ENCODE measurements at regions not wholly inside any gene's neighbourhood (a gene's known extent, or its start where the extent isn't known, plus 50 kb on each side); places are given as distances from the start of the nearest gene placed in this dataset.

DNA sequence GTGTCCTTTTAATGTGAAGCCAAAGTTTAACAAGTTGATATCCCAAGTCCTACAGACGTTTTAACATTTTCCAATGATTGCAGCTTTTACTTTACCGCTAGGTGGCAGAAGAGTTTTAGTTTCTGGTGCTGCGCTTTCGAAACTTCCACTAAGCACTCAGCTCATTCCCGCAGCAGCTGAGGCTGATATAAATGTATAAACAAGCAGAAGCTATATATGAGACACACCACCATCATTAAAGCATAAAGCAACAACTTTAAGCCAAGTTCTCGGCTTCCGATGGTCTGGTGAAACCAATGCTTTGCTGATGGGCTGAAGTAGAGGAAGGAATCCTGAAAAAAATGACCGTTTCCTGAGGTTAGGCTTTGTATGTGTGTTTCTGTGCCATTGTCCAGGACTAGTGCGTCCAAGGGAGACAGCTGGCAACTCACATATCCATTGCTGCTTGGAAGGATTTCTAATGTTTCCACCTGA lies 753.9 kb downstream of the OLFM4 start:
- intact Hi-C loops (cut with DNase I): loop anchor here (2.0 kb wide), 1 partner anchor 754 kb away; no protein-coding TSS in a partner anchor
- DNase-seq: peak in 7 of 10 donors; percentile 16 to 82 (median 38)

GRCh38 chr13:53783471-53783870 lies 754.9 kb downstream of the OLFM4 start:
- intact Hi-C loops (cut with DNase I): loop anchor here (2.0 kb wide), 1 partner anchor 753 kb away; no protein-coding TSS in a partner anchor
- DNase-seq: peak in 8 of 10 donors; percentile 8 to 86 (median 34)

GRCh38 chr13:53788286-53788685 lies 759.7 kb downstream of the OLFM4 start:
- no peak for DNase-seq
- intact Hi-C loops (cut with DNase I): no loop called here

- intact Hi-C loops (cut with DNase I): no loop called here
- no peak for DNase-seq
These were observed 771.4 kb downstream of the OLFM4 start for GRCh38 chr13:53800011-53800410.

DNA sequence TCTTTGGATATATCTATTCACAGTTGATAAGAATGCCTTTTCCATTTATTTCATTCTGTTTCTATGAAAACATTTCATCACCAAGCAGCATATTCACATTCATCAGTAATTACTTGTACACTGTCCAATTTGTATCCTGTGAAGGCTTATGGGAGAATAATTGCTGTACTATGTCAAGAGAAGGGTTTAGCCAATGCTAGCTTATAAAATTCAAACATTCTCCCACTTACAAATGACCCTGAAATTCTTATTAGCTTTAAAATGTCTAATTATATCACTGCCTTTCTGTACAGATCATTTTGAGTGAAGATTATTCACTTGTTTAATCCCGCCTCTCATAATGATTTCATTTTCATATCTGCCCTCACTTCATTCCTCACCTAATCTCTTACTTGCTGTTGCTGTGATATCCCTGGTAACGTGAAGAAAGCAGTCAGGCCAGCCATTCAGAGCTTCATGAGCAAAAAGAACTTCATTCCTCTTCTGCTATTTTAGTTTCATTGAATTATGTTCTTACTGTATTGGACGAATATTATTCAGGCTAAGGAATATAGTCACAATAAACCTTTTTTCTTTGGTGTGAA lies 778.7 kb downstream of the OLFM4 start:
- intact Hi-C loops (cut with DNase I): no loop called here
- DNase-seq: no peak

DNA sequence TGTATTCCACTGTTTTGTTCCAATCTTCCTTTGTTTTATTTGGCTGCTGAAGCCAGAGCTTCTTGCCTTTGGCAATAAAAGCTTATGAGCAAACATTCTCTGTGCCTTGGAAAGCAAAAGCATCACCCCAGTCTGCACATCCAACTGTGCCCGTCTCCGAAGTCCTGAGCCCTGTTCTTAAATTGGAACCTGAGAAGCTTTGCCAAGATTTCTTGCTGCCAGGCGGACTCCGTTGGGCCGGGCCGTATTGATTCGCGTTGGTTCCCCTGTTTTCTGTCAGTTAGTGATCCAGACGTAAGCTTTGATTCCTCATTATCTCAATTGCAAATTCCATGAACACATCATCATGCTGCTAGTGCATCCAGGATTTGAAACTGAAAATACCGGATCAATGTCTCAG lies 793.0 kb downstream of the OLFM4 start:
- peak in 9 of 10 donors; percentile 8 to 76 (median 19) for DNase-seq
- intact Hi-C loops (cut with DNase I): no loop called here

DNA sequence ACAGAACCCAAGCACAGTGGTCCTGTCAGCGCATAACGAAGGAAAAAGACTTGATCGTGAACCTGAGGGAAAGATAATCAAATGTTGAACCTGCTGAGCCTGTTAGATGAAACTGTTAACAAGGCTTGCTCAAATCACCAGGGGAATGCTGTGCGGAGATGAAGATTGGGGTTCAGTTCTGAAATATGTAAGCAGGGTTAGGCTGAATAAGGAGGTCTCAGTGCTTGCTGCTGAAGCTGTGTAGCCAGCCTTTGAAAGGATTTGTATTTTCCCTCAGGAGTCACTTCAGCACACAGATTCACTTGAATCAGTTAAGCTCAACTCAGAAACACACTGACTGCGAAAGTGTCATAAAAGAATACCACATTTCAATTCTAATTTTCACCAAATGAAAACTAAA lies 793.5 kb downstream of the OLFM4 start:
- intact Hi-C loops (cut with DNase I): no loop called here
- no peak for DNase-seq

DNA sequence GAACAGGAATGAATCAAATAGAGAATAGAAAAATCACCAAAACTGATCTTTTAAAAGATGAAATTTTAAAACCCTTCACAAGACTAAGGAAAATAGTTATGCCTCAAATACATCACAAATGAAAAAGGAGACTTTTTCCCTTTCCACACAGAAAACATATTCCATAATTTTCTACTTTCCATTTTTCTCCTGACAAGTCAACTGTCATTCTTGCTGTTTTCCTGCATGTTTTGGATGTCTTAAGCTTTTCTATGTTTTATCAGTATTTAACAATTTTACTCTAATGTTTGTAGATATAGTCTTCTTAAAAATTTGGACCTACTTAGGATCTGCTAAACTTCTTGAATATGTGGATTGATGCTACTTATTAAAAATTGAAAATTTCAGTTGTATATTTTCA lies 810.8 kb downstream of the OLFM4 start:
- no peak for DNase-seq
- intact Hi-C loops (cut with DNase I): no loop called here

DNA sequence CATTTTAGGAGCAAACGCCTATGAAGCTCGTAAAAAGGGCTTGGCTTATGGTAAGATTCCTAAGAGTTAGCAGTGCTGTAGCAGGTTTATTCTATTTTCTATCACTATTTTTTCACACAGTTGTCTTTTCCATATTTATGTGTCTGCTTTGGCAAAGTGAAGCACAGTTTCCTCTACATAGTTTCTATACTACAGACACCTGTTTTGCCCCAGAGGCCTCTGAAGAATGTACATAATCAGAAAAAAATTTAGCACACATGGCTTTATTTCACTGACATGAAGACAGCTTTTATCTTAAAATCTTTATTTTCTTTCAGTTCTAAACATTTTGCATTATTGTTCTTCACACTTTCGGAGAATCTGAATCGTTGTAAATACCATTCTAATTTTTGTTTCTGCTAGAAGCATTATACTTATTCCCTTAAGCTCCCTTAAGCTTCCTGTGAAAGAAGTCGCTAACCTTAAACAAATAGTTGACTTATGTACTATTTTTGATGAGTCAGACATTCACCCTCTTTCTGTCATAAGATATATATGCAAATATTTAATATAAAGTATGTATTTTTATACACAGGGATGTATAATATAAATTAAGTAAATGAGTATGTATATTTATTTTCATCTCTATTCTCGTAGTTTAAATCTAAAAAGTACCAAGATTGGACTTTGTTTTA lies 816.0 kb downstream of the OLFM4 start:
- intact Hi-C loops (cut with DNase I): no loop called here
- DNase-seq: no peak

DNA sequence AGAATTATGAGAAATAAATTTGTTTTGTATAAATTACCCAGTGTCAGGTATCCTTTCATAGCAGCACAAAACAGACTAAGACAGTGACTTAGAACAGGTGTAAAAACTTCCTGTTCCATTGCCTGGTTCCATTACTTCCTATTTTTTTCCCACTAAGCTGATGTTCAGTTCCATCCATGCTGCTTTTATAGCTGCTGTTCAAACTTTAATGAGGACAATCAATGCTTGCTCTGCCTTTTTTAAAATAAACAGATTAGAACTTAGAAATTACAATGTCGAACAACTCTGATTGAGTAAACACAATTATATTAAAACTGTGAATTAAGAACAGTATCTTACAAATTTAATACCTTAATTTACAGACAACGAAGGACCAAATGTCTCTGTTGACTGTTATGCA lies 818.9 kb downstream of the OLFM4 start:
- DNase-seq: no peak
- intact Hi-C loops (cut with DNase I): no loop called here

- intact Hi-C loops (cut with DNase I): no loop called here
- no peak for DNase-seq
These were observed 819.9 kb downstream of the OLFM4 start for GRCh38 chr13:53848366-53848961.

GRCh38 chr13:53854321-53854720 lies 825.7 kb downstream of the OLFM4 start:
- intact Hi-C loops (cut with DNase I): no loop called here
- DNase-seq: no peak

DNA sequence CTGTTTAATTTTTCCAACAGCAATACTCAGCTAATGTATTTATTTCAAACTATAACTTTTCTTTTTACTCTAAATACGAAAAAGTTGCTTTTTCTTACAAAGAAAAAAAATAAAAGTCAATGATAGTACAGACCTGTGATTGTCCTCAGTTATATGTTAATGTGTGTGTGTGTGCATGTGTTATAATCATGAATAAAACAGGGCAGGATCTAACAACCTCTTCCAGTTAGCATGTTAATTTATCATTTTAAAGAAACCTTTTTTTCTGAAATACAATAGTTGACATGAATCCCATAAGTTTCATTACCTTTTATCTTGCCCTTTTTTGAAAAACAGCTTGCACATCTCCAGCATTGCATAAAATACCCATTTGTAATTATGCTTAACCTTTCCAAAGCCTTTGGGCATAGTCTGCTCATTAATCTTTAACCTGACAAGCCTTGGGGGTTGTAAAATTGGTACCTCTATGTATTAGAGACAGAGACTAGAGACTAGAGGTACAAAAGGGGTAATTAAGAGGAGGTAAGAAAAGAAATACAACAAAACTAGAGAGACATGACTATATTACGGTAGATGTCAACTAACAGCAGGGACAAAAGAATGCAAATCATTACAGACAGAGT lies 828.1 kb downstream of the OLFM4 start:
- DNase-seq: no peak
- intact Hi-C loops (cut with DNase I): no loop called here

DNA sequence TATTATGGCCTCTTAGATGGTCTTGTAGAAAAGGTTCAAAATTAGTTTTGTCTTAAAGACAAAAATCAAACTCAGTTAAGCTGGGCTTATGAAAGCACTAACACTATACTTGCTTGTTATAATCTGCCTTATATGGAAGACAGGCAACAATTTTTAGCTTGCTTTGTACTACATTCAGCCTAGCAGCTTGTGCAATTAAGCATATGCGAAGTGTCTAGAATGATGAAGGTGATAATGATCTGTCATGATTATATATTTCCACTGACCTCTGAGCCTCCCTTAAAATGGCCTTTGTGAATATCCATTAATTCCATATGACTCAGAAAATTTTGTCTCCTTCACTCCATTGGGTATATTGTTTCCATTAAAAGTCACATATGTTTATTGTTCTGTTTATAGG lies 834.9 kb downstream of the OLFM4 start:
- intact Hi-C loops (cut with DNase I): no loop called here
- no peak for DNase-seq

- intact Hi-C loops (cut with DNase I): no loop called here
- DNase-seq: peak in 1 of 10 donors; percentile 62
These were observed 844.9 kb downstream of the OLFM4 start for GRCh38 chr13:53873558-53873957.

DNA sequence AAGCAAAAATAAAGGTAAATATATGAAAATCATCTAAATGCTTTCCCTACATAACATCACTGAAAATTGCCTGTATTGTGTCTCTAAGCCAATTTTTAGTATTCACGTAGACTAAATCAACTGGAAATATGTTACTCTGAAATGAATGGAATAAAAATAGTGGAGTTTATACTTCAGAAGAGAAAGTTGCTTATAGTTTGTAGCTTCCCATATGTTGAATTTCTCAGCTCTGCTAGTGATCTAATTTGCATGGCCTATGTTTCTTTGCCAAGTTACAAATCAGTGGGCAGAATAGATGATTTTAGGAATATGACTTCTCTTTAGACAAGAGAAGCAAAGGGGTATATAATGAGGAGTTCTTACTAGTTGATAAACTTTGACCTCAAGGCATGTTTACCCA lies 850.2 kb downstream of the OLFM4 start:
- intact Hi-C loops (cut with DNase I): no loop called here
- no peak for DNase-seq

GRCh38 chr13:53885997-53886396 lies 857.4 kb downstream of the OLFM4 start:
- intact Hi-C loops (cut with DNase I): no loop called here
- DNase-seq: no peak

GRCh38 chr13:53890696-53891095 lies 862.1 kb downstream of the OLFM4 start:
- no peak for DNase-seq

DNA sequence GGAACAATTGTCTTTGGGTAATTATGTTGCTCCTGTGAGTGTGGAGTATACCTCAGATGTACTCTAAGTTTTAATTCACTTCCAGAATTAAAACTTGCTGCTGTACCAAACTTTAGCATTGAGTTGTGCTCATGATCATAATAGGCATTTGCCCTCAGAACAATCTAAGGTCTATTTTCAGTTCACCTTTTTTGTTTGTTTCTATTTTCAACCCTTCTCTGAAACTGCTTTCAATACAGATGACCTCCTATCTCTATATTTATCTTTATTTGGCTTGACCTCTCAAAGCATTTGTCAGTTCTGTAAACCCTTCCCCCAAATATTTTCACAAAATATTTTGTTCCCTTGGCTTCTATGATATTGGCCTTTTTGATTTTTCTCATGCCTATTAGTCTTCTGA lies 873.0 kb downstream of the OLFM4 start:
- no peak for DNase-seq
- intact Hi-C loops (cut with DNase I): no loop called here

More at GRCh38 chr13:53890696-53891095, 862.1 kb downstream of the OLFM4 start:
- intact Hi-C loops (cut with DNase I): no loop called here

- intact Hi-C loops (cut with DNase I): no loop called here
- DNase-seq: no peak
These were observed 879.3 kb downstream of the OLFM4 start for GRCh38 chr13:53907891-53908290.

- DNase-seq: peak in 2 of 10 donors; percentile 61 to 76
- intact Hi-C loops (cut with DNase I): no loop called here
These were observed 892.3 kb downstream of the OLFM4 start for GRCh38 chr13:53920916-53921315.
